ENCODE measurements at regions not wholly inside any gene's neighbourhood (a gene's known extent, or its start where the extent isn't known, plus 50 kb on each side); places are given as distances from the start of the nearest gene placed in this dataset.

GRCh38 chr9:13377171-13377925 lies 97.9 kb upstream of the MPDZ start (continued):
- TF ChIP-seq ZNF462 (CRISPR knock-in tag; IDR thresholded peaks at IDR 0.05) (no peak), EZH2 (IDR thresholded peaks at IDR 0.05; ENCODE audit: low read depth, unreplicated experiment) (no peak), EZH2phosphoT487 (IDR thresholded peaks at IDR 0.05; ENCODE audit: unreplicated experiment) (no peak), JUNB (IDR thresholded peaks at IDR 0.05; ENCODE audit: unreplicated experiment) (no peak), ZNF114 (CRISPR knock-in tag; IDR thresholded peaks at IDR 0.05) (no peak), CTCF (conservative IDR thresholded peaks at IDR 0.05; ENCODE audit: low read depth in 2 of 2) (no peak)

GRCh38 chr9:13372510-13372909 lies 93.0 kb upstream of the MPDZ start:
- no peaks in the 10 kb centered on the region for H3K27me3 ChIP-seq (ENCODE audit: insufficient read depth)
- H3K27ac ChIP-seq (ENCODE audit: low read depth) = no peak overlapping the region
- no peaks in the 10 kb centered on the region for H4K20me1 ChIP-seq (replicated peaks; ENCODE audit: insufficient read depth)
- no peak overlapping the region for H3K27ac Mint-ChIP-seq
- H3F3A ChIP-seq (replicated peaks; ENCODE audit: low read depth) = no peaks in the 10 kb centered on the region
- no peak overlapping the region for H3K4me2 ChIP-seq
- no peaks in the 10 kb centered on the region; the same call in 2 of the 3 replicates for H3K9me3 Mint-ChIP-seq
- peaks cover 19% of the 10 kb centered on the region for H3K4me1 Mint-ChIP-seq
- H3K4me3 ChIP-seq = no peak overlapping the region
- no peak for ATAC-seq
- H2AFZ ChIP-seq = no peak overlapping the region
- peaks cover 3% of the 10 kb centered on the region for H3K27me3 Mint-ChIP-seq (ENCODE audit: insufficient read depth, low read depth, poor library complexity)
- H3K4me3 Mint-ChIP-seq = no peak overlapping the region
- no peaks in the 10 kb centered on the region for H3K36me3 ChIP-seq (ENCODE audit: insufficient read depth)
- no peaks in the 10 kb centered on the region for H3K79me2 ChIP-seq (replicated peaks; ENCODE audit: insufficient read depth)
- no peak for DNase-seq (ENCODE audit: low spot score)
- H3K36me3 Mint-ChIP-seq (ENCODE audit: low read depth) = no peaks in the 10 kb centered on the region
- H3K4me1 ChIP-seq (ENCODE audit: insufficient read depth) = peaks cover 5% of the 10 kb centered on the region
- H3K9me2 ChIP-seq (ENCODE audit: insufficient read depth) = peaks cover 4% of the 10 kb centered on the region; the same call in 1 of the 2 replicates
- TF ChIP-seq ZNF462 (CRISPR knock-in tag; IDR thresholded peaks at IDR 0.05) (no peak), NANOG (IDR thresholded peaks at IDR 0.05; ENCODE audit: borderline replicate concordance) (no peak)

Measured in GM23338 (cell line).